Stimulated activated CD4-positive, alpha-beta T cell treated with anti-CD3 and anti-CD28 coated beads, Interleukin-15, amount 100 ng/mL, for 48 hours (primary cell): ENCODE measurements at regions not wholly inside any gene's neighbourhood (a gene's known extent, or its start where the extent isn't known, plus 50 kb on each side); places are given as distances from the start of the nearest gene placed in this dataset.
"Not testable (repeated sequence)": the region's sequence is repeated elsewhere in the genome, so short reads cannot be mapped to it uniquely, and the experiment has no call there.

ENCODE experiments used
- DNase-seq, 2 donors: peaks; one replicate each; pipeline ENCODE4 v3.0.0-alpha.2; 2020; ENCODE audit warnings: low read depth in 2 of 2

DNA sequence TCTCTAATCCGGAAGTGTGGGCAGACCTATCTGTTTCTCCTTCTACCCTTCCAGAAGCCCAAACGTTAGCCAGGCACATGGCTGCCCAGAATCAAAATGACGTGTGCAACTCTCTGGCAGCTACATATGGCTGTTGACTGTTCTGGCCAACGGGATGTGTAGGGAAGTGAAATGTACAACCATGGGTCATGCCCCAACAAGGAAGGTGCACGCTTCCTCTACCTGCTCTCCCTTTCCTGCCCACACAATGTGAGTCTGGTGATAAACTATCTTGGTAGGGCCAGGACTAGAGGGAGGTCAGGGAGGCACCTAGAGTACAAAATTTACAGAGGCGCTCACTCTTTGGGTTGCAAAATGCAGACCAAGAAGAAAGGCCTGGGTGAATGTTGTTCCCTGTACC is 495.9 kb upstream of the PROK2 start:
- no peak for DNase-seq

DNA sequence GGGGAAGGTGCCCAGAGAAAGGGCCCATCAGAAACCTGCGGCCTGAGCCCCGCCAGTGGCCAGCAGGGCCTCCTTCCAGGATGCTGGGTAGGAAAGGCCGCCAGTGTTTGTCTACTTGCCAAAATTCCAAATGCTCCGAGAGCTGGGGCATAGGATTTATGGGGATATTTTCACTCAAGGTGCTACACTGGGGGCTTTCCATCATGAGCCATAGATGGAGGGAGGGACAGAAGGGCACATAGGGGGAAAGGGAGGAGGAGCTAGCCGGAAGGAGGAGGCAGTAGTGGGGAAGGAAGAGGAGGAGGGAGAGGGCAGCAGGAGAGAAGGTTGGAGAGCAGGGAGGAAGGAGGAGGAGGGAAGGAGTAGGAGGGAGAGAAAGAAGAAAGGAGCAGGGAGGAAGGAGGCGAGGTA is 494.7 kb upstream of the PROK2 start:
- DNase-seq = no peak

DNA sequence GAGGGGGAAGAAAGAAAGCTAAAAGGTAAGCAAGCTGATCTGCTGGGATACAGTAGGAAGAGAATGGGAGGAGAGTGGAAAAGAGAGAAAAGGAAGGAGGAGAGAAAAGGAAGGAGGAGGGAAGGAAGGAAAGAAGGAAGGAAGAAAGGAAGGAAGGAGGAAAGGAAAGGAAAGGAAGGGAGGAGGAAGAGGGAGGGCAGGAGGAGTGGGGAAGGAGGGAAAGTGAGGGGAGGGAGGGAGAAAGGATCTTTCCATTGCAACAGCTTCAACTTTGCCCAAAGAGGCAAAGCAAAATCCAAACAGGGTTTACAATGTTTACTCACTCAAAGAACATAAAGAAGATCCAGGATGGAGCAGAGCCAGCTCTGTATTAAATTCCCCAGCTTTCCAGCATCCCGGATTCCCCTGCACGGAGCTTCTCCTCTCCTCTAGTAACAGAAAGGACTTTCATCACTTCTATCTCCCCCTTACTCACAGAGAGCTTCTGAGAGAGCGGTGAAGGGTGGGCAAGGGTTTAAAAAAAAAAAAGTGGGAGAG is 494.2 kb upstream of the PROK2 start:
- no peak for DNase-seq

DNA sequence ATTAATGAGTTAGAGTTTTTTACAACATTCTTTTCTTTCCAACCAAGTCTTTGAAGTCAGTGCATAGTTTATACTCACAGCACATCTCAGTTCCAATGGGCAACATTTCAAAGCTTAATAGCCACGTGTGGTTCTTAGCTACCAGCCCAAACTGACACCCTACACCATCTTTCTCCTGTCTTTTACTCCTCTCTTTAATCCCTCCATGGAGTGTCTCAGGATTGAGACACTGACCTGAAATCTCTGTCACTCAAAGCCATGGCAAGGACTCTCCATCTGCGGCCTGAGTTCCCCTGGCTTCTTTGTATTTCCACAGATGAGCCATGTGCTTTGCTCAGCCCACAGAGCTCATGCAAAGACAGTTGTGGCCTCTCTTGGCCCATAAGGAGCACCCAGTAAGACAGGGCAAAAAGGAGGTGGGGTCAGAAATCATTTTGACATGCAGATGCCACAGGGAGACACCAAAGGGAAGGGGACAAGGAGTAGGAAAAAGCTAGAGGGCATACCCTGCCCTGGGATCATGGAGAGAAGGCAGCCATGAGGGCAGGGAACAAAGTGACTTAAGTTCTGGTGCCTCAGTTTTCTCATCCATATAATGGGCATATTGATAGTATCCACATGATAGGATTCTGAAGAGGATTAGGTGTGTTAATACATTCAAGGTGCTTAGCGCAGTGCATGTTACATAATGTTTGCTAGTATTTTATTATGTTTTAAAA is 493.6 kb upstream of the PROK2 start:
- no peak for DNase-seq

DNA sequence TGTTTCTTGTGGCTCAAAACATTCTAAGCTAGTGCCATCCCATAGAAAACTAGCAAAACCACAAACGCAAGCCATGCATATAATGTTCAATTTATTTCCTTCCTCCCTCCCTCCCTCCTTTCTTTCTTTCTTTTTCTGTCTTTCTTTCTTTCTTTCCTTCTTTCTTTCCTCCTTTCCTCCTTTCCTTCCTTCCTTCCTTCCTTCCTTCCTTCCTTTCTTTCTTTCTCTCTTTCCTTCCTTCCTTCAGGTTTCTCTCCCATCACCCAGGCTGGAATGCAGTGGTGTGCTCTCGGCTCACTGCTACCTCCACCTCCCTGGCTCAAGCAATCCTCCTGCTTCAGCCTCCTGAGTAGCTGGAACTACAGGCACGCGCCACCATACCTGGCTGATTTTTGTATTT is 492.8 kb upstream of the PROK2 start:
- no peak for DNase-seq

DNA sequence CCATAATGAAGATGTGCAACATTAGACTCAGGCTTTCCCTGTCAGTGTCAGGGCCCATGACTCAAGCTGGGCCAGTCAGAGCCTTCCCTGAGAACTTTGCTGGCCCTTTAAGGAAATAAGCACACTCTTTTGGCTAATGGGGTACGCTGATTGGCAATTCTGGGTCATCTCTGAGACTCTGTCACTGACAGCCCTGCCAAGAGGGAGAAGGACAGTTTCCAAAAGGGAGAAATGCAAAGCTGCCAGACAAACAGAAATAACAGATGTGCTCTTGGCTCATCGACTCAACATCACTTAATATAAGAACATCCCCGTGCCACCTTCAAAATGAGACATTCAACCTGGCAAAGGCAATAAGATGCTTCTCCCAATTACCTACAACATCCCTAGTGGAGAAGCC is 491.9 kb upstream of the PROK2 start:
- DNase-seq = no peak

DNA sequence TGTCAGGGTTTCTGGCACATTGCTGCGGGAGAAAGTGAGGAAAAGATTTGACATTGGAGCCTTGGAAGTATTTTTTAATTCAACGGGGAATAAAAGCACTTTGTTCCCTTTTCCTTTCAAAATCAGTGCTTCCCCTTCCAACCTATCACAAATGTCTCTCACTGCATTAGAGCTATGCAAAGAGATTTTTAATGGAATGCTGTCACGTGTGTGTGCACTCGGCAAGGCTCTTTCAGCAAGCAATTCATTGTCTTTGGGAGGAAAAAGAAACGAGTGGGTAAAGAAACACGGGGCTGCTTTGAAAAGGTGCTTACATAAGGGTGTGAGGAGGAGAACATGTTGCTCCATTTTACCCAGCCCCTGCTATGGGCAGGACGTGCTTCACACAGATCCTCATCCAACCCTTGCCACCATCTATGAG is 490.4 kb upstream of the PROK2 start:
- DNase-seq = no peak

DNA sequence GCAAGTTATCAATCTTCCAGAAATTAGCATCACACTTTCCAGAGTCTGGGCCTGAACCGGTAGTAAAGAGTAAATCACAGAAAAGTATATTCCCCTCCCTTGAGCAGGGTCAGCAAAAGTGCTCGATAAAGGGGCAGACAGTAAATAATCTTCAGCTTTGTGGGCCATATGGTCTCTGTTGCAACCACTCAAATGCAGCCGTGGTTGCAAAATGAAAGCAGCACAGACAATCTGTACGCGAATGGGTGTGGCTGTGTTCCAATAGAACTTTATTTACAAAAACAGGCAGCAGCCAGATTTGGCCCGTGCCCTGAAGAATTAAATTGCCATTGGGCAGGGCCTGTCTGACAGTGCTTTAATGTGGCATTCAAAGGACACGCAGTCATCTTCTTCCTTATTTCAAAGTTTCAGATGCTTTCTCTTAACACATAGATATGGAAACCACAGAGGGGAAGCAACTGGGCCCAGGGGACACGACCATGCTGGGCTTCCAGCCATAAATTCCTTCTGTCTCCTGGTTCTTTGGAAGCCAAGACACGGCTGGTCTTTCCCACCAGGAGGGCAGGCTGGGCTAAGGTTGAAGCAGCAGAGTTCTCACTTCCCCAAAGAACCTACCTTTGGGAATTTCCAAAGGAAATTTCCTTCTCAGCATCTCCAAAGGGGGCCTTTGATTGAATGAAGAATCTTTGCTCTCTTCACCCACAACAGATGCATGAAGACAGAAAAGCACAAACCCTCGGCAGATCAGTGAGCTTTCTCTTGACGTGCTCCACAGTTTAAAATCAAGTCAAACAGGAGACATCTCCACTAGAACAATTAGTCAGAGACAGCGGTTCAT is 489.8 kb upstream of the PROK2 start:
- DNase-seq = no peak

DNA sequence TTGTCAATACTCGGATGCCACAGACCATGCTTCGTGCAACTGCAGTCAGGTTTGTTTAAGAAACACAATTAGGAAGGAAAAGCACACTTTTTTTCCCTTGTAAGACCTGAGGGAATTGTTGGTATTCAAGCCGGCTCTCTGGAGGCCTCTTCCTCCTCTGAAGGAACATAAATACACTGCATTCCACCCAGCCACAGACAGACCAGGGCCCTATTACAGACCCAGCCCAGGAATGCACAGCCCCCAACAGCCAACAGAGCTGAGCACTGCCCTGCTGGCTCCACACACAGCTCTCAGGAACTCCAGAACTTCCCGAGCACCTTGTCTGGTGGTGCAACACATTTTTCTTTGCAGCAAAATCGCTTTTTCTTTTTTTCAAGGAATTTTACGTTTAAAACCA is 488.7 kb upstream of the PROK2 start:
- no peak for DNase-seq

DNA sequence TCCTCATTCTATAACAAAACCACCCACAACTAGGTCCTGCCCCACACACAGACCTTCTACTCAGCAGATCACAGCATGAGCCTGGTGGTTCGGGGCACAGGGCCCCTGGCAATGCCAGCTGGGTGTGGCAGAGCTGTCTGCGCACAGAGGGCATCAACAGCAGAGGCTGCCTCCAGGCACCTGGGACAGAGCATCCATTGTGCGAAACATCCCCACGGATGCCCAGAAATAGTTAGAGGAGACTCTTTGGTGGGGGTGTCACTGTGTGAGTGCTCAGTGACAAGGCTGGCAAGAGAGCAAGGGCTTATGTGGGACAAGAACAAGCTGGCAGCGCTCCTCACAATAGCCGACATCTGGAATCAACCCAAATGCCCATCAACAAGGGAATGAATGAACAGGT is 487.4 kb upstream of the PROK2 start:
- DNase-seq = no peak

DNA sequence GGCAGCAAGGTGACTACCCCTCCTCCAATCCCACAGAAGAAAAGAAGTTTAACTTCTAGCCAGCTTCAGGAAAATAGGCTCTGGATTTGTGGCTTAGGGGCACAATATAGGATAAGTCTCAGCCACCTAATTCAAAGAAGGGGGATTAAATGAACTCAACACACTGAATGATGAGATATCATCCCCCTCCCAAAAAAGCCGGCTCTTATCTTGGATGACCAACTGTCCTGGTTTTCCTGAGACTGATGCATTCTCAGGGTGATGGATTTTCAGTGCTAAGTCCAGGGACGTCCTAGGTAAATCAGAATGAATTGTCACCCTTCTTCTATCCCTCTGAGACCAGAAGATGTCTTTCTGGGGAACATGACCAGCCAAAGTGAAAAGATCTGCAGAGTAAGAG is 487.0 kb upstream of the PROK2 start:
- DNase-seq = no peak

DNA sequence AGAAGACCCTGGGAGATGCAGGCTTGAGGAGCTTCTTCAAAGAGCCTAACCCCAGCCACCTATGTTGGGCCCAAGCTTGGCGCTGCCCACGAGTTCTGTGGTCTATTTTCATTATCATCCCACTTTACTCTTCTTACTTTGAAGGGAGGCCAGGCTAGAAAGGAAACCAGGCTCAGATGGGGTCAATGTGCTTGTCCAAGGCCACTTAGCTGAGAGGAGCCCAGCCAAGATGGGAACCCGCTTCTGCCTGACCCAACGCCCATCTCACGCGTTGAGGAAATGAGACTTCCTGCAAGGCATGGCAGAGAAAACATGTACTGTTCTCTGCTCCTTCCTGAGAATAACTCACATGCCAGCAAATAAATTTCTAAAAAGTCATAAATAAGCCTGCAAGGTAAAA is 486.3 kb upstream of the PROK2 start:
- DNase-seq = no peak

DNA sequence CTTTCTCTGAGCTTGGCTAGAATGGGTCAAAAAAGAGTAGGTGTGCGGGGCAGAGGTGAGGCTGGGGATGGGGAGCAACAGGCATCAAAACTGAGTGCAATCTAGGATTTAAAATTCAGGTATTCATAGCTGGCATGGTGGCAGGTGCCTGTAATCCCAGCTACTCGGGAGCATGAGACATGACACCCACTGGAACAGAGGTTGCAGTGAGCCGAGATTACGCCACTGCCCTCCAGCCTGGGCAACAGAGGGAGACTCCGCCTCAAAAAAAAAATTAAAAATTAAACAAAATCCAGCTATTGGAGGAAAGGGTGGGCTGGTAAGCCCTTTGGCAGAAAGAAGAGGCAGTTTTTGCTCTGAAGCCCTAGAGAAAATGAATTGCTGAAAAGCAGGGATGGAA is 485.8 kb upstream of the PROK2 start:
- no peak for DNase-seq

DNA sequence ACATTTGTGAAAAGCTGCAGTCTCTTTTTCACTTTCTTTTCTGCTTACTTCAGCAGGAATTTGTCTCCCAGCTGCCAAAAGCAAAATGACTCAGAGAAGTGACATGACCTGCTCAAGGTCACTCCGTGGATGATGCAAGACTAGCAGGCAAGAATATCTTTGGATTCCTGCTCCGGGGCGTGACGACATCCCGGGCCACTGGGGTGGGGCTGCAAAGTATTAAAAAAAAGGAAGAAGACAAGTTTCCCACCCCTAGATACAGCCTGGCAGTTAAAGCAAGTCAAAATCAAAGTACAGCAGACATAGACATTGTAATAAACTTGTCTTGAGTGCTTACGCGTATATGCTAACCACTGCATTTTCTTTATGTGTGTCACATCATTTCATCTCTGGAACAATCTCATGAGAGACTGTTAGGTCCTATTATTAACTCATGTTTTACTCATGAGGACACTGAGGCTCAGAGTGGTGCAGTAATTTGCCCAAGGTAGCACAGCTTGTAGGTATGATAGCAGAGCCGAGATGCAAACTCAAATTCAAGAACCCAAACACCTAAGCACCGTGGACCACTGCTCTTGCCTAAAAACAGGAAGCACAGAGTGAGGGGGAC is 485.2 kb upstream of the PROK2 start:
- no peak for DNase-seq

DNA sequence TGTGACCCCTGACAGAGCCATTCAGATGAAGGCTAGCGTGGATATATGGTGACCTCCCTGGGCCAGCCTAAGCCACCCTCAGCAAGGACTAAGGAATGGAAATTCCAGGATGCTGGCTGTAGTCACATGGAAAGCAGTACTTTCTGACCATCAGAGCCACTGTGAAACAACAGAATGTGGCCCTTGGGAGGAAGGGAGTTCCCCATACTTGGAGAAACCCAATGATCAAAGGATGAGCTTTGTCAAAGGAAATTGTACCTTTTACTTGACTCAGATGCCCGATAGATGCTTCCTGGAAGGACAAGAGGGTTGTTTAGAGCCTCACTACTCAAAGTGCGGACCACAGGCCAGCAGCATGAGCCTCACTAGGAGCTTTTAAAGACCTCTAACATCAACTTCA is 484.5 kb upstream of the PROK2 start:
- DNase-seq = no peak

DNA sequence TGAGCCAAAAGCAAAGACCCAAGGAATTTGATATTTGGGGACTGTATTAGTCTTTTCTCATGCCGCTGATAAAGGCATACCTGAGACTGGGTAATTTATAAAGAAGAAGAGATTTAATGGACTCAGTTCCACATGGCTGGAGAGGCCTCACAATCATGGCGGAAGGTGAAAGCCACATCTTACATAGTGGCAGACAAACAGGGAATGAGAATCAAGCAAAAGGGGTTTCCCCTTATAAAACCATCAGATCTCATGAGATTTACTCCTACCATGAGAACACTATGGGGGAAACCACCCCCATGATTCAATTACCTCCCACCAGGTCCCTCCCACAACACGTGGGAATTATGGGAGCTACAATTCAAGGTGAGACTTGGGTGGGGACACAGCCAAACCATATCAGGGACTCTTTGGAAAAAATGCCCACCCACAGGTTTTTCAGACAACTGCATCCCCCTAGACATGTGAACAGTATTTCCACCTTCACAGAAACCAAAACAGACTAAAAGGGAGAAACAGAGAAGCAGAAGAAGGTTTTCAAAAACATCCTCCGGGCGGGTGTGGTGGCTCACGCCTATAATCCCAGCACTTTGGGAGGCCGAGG is 482.1 kb upstream of the PROK2 start:
- DNase-seq = not testable (repeated sequence)

DNA sequence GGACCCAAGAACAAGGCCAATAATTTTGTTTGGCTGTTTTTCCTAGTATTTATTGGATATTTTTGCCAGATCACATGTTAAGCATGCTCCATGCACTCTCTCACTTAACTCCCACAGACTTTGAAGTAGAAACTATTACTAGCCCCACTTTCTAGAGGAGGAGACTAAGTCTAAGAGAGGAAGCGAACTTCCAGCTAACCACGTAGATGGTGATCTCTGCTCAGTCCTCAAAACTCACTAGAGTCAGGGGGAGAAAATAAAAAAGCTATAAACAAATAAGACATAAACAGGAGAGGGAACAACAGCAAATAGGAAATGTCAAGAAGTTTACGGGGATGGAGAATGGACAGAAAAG is 481.0 kb upstream of the PROK2 start:
- DNase-seq = no peak

DNA sequence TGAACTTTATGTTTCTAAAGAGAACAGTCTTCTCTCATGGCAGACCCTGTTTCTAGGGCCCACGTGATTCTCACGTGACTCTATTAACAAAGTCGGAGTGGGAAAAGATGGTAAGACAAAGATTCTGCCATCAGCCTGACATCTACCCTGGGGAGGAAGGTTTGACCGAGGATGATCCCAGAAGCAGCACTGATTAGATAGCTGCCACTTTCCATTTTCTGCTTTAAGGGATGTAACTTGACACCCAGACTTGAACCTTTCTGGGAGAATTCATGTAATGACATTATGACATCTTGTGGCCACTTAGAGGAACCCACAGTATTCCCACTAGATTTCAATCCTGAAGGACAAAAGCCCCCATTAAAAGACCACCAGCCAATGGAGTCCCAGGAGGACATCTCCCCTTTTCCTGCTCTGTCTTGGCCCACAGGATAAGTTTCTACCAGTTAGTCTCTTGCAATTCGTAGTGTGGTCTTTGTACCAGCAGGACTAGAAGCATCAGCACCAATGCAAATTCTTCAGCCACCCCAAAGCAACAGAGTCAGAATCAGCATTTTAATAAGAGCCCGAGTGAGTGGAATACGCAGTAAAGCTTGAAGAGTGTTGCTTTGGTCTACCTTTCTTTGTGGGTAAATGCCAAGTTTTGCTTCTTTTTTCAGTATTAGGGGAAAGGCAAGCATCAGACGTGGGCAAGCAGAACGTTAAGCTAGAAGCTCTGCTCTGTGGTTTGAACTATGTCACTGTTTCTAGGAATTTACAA is 480.5 kb upstream of the PROK2 start:
- DNase-seq = no peak

DNA sequence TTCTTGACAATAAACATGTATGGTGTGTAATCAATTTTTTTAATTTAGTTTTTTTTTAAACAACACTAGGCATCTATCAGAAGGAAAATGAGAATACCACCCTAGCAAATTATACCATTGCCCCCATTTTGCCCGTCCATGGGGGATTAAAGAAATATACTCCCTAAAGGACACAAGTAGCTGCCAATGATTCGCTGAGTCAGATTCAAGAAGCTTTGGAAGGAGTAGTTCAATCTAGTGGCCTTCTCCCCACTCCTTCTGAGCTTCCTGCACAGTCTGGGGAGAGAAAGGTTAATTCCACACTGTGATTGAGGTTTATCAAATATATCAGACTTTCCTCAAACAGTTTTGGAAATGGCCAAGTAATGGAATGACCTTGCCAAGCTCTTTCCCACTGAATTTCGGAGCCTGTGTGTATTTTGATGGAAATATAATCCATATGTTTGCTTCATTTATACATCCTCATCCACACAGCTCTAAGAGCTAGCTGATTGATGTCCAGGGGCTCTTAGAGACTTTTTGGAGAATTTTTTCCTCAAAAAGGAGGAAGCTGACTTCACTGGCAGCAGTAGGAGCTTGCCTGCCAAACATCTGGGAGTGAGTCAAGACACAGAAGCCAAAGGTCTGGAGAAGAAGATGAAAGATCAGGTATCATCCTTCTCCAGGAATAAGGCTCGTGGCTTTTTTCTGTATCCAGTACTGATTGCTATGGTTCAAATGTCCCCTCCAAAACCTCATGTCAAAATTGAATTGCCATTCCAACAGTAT is 478.5 kb upstream of the PROK2 start:
- DNase-seq = no peak

DNA sequence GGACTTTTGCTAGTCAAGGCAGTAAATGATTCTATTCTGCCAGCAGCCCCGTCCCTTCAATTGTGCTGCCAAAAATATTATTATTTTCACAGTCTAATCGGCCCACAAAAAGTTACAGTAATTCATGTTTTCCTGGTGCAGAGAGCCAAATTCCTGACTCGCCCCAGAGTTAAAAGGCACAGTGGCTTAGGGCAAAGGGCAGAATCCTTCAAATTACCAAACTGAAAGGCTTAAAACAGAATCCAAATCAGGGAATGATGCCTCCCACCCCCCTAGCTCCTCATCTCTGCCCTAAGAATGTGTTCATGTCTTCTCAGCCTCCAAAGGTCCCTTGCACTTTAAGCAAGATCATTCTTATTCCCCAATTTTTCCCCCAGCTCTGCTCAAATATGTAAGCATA is 477.8 kb upstream of the PROK2 start:
- no peak for DNase-seq
